GM12872 (cell line): ENCODE measurements at regions not wholly inside any gene's neighbourhood (a gene's known extent, or its start where the extent isn't known, plus 50 kb on each side); places are given as distances from the start of the nearest gene placed in this dataset.

Experiments
- CTCF ChIP-seq: IDR thresholded peaks from 3 replicates; pipeline ENCODE4 v1.5.1; 2011; ENCODE audit warnings: low read depth, mild to moderate bottlenecking, low read length, moderate library complexity; ENCODE audit not compliant: insufficient read depth

DNA sequence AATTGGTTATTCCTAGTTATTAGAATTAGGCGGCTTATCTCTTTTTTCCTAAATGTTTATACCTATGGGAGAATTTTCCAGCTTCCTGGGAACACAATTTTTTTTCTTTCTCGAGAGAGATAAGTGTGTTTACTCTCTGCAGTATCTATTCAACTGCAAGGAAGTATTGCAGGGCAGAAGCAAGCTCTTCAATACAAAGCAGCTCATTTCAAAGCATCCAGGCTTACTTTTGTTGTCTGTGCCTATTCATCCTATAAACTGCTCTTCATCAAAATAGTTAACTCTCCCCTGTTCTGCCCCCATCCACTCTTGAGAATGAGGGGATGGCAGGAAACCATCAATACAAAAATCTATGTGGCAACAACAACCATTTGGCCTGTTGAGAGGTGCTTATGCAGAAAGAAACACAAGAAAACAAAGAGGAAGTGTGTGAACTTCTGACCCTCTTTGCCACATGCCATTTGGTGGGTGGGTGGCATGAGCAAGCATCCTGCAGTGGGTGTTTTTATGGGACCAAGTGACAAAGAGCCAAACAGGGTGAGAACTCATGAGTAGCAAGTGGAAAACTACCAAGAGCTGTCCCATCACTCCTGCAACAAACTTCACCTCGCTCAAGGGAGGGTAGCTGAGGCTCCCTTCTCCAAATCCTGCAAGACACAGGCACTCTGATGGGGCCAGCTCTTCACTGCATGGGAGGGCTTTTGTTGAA, 50.6 kb upstream of the MRPS6 start:
- no peak for TF ChIP-seq CTCF

- no peak for TF ChIP-seq CTCF
Observed at GRCh38 chr21:34021726-34022125, 51.7 kb upstream of the MRPS6 start.

DNA sequence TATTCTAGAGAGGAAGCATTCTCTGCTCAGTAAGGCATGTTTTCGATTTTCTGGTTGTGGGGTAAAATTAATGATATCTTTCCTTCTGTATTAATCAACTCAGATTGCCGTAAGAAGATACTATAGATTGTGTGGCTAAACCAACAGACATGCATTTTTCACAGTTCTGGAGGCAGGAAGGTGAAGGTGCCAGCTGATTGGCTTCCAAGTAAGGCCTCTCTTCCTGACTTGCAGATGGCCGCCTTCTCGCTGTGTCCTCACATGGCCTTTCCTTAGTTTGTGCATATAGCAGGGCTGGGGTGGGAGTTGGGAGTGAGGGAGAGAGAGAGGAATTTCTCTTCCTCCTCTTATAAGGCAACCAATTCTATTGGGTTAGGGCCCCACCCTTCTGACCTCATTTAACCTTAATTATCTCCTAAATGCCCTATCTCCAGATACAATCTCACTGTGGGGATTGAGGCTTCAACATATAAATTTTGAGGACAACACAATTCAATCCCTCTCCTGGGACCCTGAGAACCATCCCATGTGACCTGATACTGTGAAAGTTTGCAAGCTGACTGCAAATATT, 52.3 kb upstream of the MRPS6 start:
- no peak for TF ChIP-seq CTCF

DNA sequence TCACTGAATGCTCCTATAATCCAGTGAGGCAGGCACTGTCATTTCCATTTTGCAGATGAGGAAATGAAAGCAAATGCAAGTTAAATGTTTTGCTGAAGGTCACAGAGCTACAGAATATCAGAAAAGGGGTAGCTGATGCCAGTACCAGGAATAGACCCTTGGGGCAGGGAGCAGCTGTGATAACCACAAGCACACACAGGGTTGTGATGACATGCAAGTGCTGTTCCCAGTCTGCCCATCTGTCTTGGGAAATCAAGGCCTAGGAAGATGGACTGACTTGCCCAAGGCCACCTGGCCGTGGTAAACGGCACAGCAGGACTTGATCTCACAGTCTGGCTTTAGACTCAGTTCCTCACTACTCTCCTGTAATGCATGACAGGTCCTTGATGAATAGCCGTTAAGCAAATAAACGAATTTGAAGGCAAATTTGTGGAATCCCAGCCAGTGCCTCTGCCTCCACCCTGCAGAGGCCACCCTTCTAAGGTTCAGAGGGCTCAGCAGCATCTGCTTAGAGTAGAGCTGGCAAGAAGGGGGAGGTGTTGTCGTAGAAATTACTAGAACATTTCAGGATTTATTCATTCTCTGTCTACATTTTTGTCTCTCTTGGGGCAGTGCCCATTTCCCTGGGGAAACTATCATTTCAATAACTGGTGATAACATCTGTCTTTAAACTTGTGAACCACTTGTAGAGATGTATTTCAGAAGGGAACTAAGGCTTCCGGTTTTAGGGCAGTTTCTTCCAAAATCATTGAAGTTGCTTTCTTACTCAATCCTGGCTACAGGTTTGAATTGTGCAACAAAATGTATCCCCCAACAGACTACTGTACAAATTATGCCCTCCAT, 53.2 kb upstream of the MRPS6 start:
- peak; percentile 45; the same call in 2 of the 3 replicates for TF ChIP-seq CTCF

DNA sequence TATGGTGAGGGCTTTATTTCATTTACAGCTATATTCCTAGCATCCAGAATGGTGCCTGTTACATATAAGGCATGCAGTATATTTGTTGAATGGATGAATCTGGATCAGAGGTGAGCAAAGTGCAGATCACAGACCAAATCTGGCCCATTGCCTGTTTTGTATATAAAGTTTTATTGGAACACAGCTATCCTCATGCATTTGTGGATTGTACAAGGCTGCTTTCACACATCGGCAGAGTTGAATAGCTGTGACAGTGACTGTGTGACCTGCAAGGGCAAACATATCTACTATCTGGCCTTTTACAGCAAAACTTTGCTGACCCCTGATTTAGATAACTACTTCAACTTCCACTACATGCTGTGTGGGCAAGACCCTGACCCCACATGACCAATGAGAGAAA, 54.0 kb upstream of the MRPS6 start:
- no peak for TF ChIP-seq CTCF

- no peak for TF ChIP-seq CTCF
Observed at GRCh38 chr21:34018910-34019309, 54.5 kb upstream of the MRPS6 start.

- TF ChIP-seq CTCF, result no peak
Observed at GRCh38 chr21:34018185-34018584, 55.2 kb upstream of the MRPS6 start.
